ENCODE measurements at regions not wholly inside any gene's neighbourhood (a gene's known extent, or its start where the extent isn't known, plus 50 kb on each side); places are given as distances from the start of the nearest gene placed in this dataset.

- DNase-seq, result no peak
These were observed 83.3 kb downstream of the ZNF608 start for GRCh38 chr5:124663101-124663506.

GRCh38 chr5:124662181-124662781 lies 84.2 kb downstream of the ZNF608 start:
- DNase-seq, result no peak

GRCh38 chr5:124661317-124662141 lies 84.9 kb downstream of the ZNF608 start:
- DNase-seq, result peak; percentile 93

- DNase-seq, result peak; percentile 75
These were observed 86.0 kb downstream of the ZNF608 start for GRCh38 chr5:124660229-124661093.

- no peak for DNase-seq
These were observed 86.6 kb downstream of the ZNF608 start for GRCh38 chr5:124659798-124660197.

- no peak for DNase-seq
These were observed 87.4 kb downstream of the ZNF608 start for GRCh38 chr5:124658867-124659557.

GRCh38 chr5:124655921-124656511 lies 90.4 kb downstream of the ZNF608 start:
- DNase-seq, result peak; percentile 86

GRCh38 chr5:124655251-124655917 lies 91.1 kb downstream of the ZNF608 start:
- DNase-seq, result peak; percentile 52

- DNase-seq, result peak; percentile 57
These were observed 92.0 kb downstream of the ZNF608 start for GRCh38 chr5:124654418-124654817.

- no peak for DNase-seq
These were observed 92.8 kb downstream of the ZNF608 start for GRCh38 chr5:124653666-124654065.

GRCh38 chr5:124652892-124653441 lies 93.5 kb downstream of the ZNF608 start:
- DNase-seq, result no peak

GRCh38 chr5:124652514-124652819 lies 94.0 kb downstream of the ZNF608 start:
- DNase-seq, result no peak

- no peak for DNase-seq
These were observed 94.6 kb downstream of the ZNF608 start for GRCh38 chr5:124651663-124652513.

GRCh38 chr5:124650951-124651662 lies 95.3 kb downstream of the ZNF608 start:
- peak; percentile 85 for DNase-seq

GRCh38 chr5:124650147-124650561 lies 96.3 kb downstream of the ZNF608 start:
- DNase-seq, result no peak

GRCh38 chr5:124649491-124650146 lies 96.8 kb downstream of the ZNF608 start:
- DNase-seq, result peak; percentile 97

GRCh38 chr5:124648902-124649467 lies 97.5 kb downstream of the ZNF608 start:
- no peak for DNase-seq

GRCh38 chr5:124647352-124647751 lies 99.1 kb downstream of the ZNF608 start:
- DNase-seq, result no peak

- DNase-seq, result no peak
These were observed 101.0 kb downstream of the ZNF608 start for GRCh38 chr5:124645396-124645795.
